Tibial nerve (tissue), 4 donors: ENCODE measurements at regions not wholly inside any gene's neighbourhood (a gene's known extent, or its start where the extent isn't known, plus 50 kb on each side); places are given as distances from the start of the nearest gene placed in this dataset.
"Not testable (repeated sequence)": the region's sequence is repeated elsewhere in the genome, so short reads cannot be mapped to it uniquely, and the experiment has no call there.

Experiments used
- DNase-seq, 2 donors: peaks; one replicate each; pipeline ENCODE4 v3.0.0-alpha.2; 2019; ENCODE audit warnings: low spot score in 2 of 2
- H3K27ac ChIP-seq, 4 donors: fragments of 200-600 bp; sonication (generic) in 3 of 4; one replicate each; pipeline ENCODE4 v1.5.1; 2017 to 2019; ENCODE audit warnings: mild to moderate bottlenecking in 1 of 4
- H3K27me3 ChIP-seq, 2 donors: fragments of 200-600 bp; sonication (generic) in 1 of 2; one replicate each; pipeline versions ENCODE4 v1.5.1 to v1.6.0; 2017 to 2019
- H3K36me3 ChIP-seq, 3 donors: fragments of 200-600 bp; sonication (generic); one replicate each; pipeline ENCODE4 v1.5.1; 2018 to 2019
- H3K4me1 ChIP-seq, 4 donors: fragments of 200-600 bp; sonication (generic) in 3 of 4; one replicate each; pipeline ENCODE4 v1.5.1; 2017 to 2019
- H3K4me3 ChIP-seq, 4 donors: fragments of 200-600 bp; sonication (generic) in 3 of 4; one replicate each; pipeline ENCODE4 v1.5.1; 2017 to 2019; ENCODE audit warnings: mild to moderate bottlenecking in 1 of 4, moderate library complexity in 1 of 4
- H3K9me3 ChIP-seq, 4 donors: fragments of 200-600 bp; sonication (generic) in 3 of 4; one replicate each; pipeline ENCODE4 v1.5.1; 2017 to 2019
- CTCF ChIP-seq, 5 experiments: fragments of 200-600 bp in 3 of 5; fragments of 450-650 bp in 2 of 5; sonication (generic) in 3 of 5; IDR thresholded peaks; one replicate each; pipeline ENCODE4 v1.5.1; 2016 to 2019; ENCODE audit warnings: antibody characterized with exemption in 5 of 5, mild to moderate bottlenecking in 3 of 5, moderate library complexity in 2 of 5
- EP300 ChIP-seq, 2 donors: sonication (generic); formaldehyde crosslinking; IDR thresholded peaks; one replicate each; pipeline ENCODE4 v1.6.1; 2017; ENCODE audit warnings: antibody characterized with exemption in 2 of 2, mild to moderate bottlenecking in 1 of 2
- POLR2A ChIP-seq, 2 donors: fragments of 450-650 bp; IDR thresholded peaks; one replicate each; pipeline ENCODE4 v1.6.1; 2017; ENCODE audit warnings: antibody characterized with exemption in 2 of 2, mild to moderate bottlenecking in 2 of 2, moderate library complexity in 2 of 2
- WGBS, 2 donors: methylation state at CpG; one replicate each; pipeline ENCODE4 v1.1.5; 2018; 5-methylcytosine and 5-hydroxymethylcytosine counted together

- no peak overlapping the region for H3K27ac ChIP-seq
- no peaks in the 10 kb centered on the region for H3K4me1 ChIP-seq
- no peak overlapping the region for H3K4me3 ChIP-seq
- no peaks in the 10 kb centered on the region for H3K27me3 ChIP-seq
- no peak for DNase-seq
- 54 to 62% methylated on average over 2 of the region's 2 CpGs for WGBS, 2 donors
- TF ChIP-seq EP300 (IDR thresholded peaks at IDR 0.05) (no peak), CTCF (IDR thresholded peaks at IDR 0.05) (no peak), POLR2A (IDR thresholded peaks at IDR 0.05) (no peak)
- peaks cover 0 to 8% (median 0%) of the 10 kb centered on the region in 4 donors for H3K9me3 ChIP-seq
- H3K36me3 ChIP-seq, result no peaks in the 10 kb centered on the region
Observed at GRCh38 chr4:161279095-161279494, 884.7 kb downstream of the FSTL5 start.

- not testable (repeated sequence) for H3K9me3 ChIP-seq, H3K4me1 ChIP-seq, H3K4me3 ChIP-seq, H3K27ac ChIP-seq, DNase-seq, H3K36me3 ChIP-seq, H3K27me3 ChIP-seq
- WGBS, 2 donors, result 95 to 99% methylated on average over 17 to 24 of the region's 44 CpGs
Observed at GRCh38 chr4:161277150-161277787, 886.5 kb downstream of the FSTL5 start.

- H3K27ac ChIP-seq, result no peak overlapping the region
- H3K4me1 ChIP-seq, result no peaks in the 10 kb centered on the region
- no peak overlapping the region for H3K4me3 ChIP-seq
- WGBS, 2 donors, result 91 to 97% methylated on average over 2 of the region's 2 CpGs
- DNase-seq, result no peak
- H3K9me3 ChIP-seq, result peaks cover 0 to 8% (median 0%) of the 10 kb centered on the region in 4 donors
- no peaks in the 10 kb centered on the region for H3K27me3 ChIP-seq
- TF ChIP-seq CTCF (IDR thresholded peaks at IDR 0.05) (no peak), EP300 (IDR thresholded peaks at IDR 0.05) (no peak), POLR2A (IDR thresholded peaks at IDR 0.05) (no peak)
- no peaks in the 10 kb centered on the region for H3K36me3 ChIP-seq
Observed at GRCh38 chr4:161273607-161274006, 890.2 kb downstream of the FSTL5 start.

GRCh38 chr4:161260819-161261218 is 903.0 kb downstream of the FSTL5 start:
- WGBS, 2 donors, result 38 to 47% methylated on average over 1 of the region's 1 CpG
- no peaks in the 10 kb centered on the region for H3K36me3 ChIP-seq
- TF ChIP-seq EP300 (IDR thresholded peaks at IDR 0.05) (no peak), POLR2A (IDR thresholded peaks at IDR 0.05) (no peak), CTCF (IDR thresholded peaks at IDR 0.05) (no peak)
- H3K4me1 ChIP-seq, result no peaks in the 10 kb centered on the region
- H3K27ac ChIP-seq, result no peak overlapping the region
- no peaks in the 10 kb centered on the region for H3K27me3 ChIP-seq
- peaks cover 0 to 15% (median 5%) of the 10 kb centered on the region in 4 donors for H3K9me3 ChIP-seq
- no peak overlapping the region for H3K4me3 ChIP-seq
- DNase-seq, result no peak

GRCh38 chr4:161256716-161257115 is 907.1 kb downstream of the FSTL5 start:
- no peak overlapping the region for H3K27ac ChIP-seq
- H3K4me1 ChIP-seq, result no peaks in the 10 kb centered on the region
- no peaks in the 10 kb centered on the region for H3K27me3 ChIP-seq
- H3K36me3 ChIP-seq, result no peaks in the 10 kb centered on the region
- TF ChIP-seq POLR2A (IDR thresholded peaks at IDR 0.05) (no peak), EP300 (IDR thresholded peaks at IDR 0.05) (no peak), CTCF (IDR thresholded peaks at IDR 0.05) (no peak)
- 88 to 92% methylated on average over 4 of the region's 4 CpGs for WGBS, 2 donors
- no peak overlapping the region for H3K4me3 ChIP-seq
- H3K9me3 ChIP-seq, result peaks cover 0 to 33% (median 7%) of the 10 kb centered on the region in 4 donors
- no peak for DNase-seq

GRCh38 chr4:161256172-161256571 is 907.6 kb downstream of the FSTL5 start:
- TF ChIP-seq EP300 (IDR thresholded peaks at IDR 0.05) (no peak), POLR2A (IDR thresholded peaks at IDR 0.05) (no peak), CTCF (IDR thresholded peaks at IDR 0.05) (no peak)
- Histone ChIP-seq H3K36me3 (no peaks in the 10 kb centered on the region), H3K27ac (no peak overlapping the region), H3K9me3 (peaks cover 0 to 33% (median 7%) of the 10 kb centered on the region in 4 donors), H3K4me1 (no peaks in the 10 kb centered on the region), H3K27me3 (no peaks in the 10 kb centered on the region), H3K4me3 (no peak overlapping the region)
- WGBS, 2 donors, result 88 to 91% methylated on average over 5 of the region's 5 CpGs
- DNase-seq, result no peak
